ENCODE measurements at regions not wholly inside any gene's neighbourhood (a gene's known extent, or its start where the extent isn't known, plus 50 kb on each side); places are given as distances from the start of the nearest gene placed in this dataset.

DNA sequence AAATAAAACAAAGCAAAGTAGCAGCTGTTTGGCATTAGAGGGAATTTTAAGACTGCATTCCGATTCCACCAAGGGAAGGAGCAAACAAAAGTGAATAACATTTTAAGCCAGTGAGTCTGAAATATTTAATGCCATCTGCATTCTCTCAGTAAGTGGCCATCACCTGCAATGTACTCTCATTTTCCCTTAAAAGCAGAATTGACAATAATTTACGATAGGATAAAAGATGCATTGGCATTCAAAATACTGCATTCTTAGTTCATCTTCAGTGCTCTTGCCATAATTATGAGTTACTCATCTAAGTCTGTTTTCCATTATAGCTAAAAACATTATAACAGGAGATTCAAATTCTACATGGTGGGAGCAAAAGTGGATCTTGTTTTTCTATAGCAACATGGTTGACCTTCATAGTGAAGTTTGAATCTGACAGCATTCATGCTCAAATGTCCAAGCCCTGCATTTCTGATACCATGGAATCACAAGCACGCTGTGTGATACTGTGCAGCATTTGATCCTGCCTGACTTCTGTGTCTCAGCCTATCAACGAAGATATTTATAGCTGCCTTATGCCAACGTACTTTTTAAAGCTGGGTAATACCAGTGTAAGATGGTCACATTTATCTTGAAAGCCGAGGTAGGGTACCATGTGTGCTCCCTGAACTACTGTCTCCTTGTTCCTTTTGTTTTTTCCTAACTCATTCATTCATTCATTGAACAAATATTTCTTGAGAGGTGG is 355.3 kb upstream of the IGFBP7 start:
- DNase-seq: no peak
- Histone ChIP-seq H3K4me3 (no peak overlapping the region), H3K9me3 (no peaks in the 10 kb centered on the region), H3K36me3 (no peaks in the 10 kb centered on the region), H3K27me3 (no peaks in the 10 kb centered on the region), H3K27ac (no peak overlapping the region), H3K4me1 (ENCODE audit: insufficient read depth) (no peaks in the 10 kb centered on the region)
- 67 to 77% (median 70%) methylated on average over 6 of the region's 6 CpGs for WGBS, 3 donors
- intact Hi-C loops (cut with DNase I): no loop called here
- no peak for TF ChIP-seq EP300 (IDR thresholded peaks at IDR 0.05)
- TF ChIP-seq, protein P1, sequence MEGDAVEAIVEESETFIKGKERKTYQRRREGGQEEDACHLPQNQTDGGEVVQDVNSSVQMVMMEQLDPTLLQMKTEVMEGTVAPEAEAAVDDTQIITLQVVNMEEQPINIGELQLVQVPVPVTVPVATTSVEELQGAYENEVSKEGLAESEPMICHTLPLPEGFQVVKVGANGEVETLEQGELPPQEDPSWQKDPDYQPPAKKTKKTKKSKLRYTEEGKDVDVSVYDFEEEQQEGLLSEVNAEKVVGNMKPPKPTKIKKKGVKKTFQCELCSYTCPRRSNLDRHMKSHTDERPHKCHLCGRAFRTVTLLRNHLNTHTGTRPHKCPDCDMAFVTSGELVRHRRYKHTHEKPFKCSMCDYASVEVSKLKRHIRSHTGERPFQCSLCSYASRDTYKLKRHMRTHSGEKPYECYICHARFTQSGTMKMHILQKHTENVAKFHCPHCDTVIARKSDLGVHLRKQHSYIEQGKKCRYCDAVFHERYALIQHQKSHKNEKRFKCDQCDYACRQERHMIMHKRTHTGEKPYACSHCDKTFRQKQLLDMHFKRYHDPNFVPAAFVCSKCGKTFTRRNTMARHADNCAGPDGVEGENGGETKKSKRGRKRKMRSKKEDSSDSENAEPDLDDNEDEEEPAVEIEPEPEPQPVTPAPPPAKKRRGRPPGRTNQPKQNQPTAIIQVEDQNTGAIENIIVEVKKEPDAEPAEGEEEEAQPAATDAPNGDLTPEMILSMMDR (IDR thresholded peaks at IDR 0.05): no peak
- TF ChIP-seq POLR2A (IDR thresholded peaks at IDR 0.05): no peak

DNA sequence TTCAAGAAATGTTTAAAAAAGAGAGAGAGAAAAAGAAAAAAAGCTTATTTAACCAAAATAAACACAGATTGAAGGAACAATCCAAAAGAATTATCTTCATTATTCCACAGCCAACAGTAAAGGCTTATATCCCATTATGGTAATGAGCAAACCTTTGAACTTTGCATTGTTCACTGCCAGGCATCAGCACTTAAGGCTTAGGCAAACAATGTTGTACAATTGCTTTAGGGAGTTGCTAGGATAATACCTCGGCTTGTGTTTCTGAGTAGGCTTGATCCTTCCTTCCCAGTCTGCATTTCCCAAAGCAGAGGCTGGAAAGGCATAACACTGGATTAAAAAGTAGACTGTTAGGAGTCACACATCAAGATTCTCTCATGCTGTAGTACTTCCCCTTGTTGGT is 352.7 kb upstream of the IGFBP7 start:
- WGBS, 3 donors: 51 to 72% (median 52%) methylated on average over 1 of the region's 1 CpG
- TF ChIP-seq, protein P1 (IDR thresholded peaks at IDR 0.05): no peak
- TF ChIP-seq EP300 (IDR thresholded peaks at IDR 0.05) (no peak), POLR2A (IDR thresholded peaks at IDR 0.05) (no peak)

DNA sequence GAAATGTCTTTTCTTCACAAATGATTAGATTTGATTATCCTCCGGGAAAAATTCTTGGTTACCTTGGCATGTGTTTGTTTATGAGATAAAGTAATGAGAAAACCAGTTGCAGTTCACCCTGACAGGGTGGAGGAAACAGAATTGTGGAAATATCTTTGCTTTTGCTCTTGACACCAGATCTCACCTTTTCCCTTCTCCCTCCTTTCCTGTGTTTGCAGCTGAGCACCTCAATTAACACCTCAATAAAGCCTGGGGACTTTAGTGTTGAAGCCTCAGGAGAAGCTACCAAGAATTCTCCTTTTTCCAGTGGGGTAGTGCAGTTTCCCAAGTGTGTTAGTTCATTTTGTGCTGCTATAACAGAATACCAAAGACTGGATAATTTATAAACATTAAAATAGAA is 350.8 kb upstream of the IGFBP7 start:
- WGBS, 3 donors: 11 to 39% (median 20%) methylated on average over 1 of the region's 1 CpG
- Histone ChIP-seq H3K9me3 (no peaks in the 10 kb centered on the region), H3K27ac (no peak overlapping the region), H3K4me3 (no peak overlapping the region), H3K4me1 (ENCODE audit: insufficient read depth) (no peaks in the 10 kb centered on the region), H3K36me3 (no peaks in the 10 kb centered on the region), H3K27me3 (no peaks in the 10 kb centered on the region)
- no peak for DNase-seq
- intact Hi-C loops (cut with DNase I): no loop called here
- no peak for TF ChIP-seq POLR2A (IDR thresholded peaks at IDR 0.05)
- TF ChIP-seq EP300 (IDR thresholded peaks at IDR 0.05): no peak
- TF ChIP-seq, protein P1 (IDR thresholded peaks at IDR 0.05): no peak

More for the DNA sequence above, 352.7 kb upstream of the IGFBP7 start:
- Histone ChIP-seq H3K36me3 (no peaks in the 10 kb centered on the region), H3K27ac (no peak overlapping the region), H3K9me3 (no peaks in the 10 kb centered on the region), H3K4me3 (no peak overlapping the region), H3K27me3 (no peaks in the 10 kb centered on the region), H3K4me1 (ENCODE audit: insufficient read depth) (no peaks in the 10 kb centered on the region)
- DNase-seq: no peak
- intact Hi-C loops (cut with DNase I): no loop called here

DNA sequence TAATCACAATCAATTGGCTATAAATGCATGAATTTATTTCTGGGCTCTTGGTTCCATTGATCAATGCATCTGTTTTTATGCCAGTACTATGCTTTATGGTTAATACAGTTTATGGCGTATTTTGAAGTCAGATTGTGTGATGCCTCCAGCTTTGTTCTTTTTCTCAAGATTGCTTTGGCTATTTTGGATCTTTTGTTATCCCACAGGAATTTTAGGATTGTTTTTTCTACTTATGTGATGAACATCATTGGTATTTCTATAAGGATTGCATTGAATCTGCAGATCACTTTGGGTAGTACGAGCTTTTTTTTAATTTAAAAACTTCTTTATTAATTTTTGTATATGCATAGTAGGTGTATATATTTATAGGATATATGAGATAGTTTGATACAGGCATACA is 338.7 kb upstream of the IGFBP7 start:
- intact Hi-C loops (cut with DNase I): no loop called here
- TF ChIP-seq POLR2A (IDR thresholded peaks at IDR 0.05): no peak
- TF ChIP-seq EP300 (IDR thresholded peaks at IDR 0.05): no peak
- TF ChIP-seq, protein P1 (IDR thresholded peaks at IDR 0.05): no peak
- no peak overlapping the region for H3K27ac ChIP-seq
- no peak overlapping the region for H3K4me3 ChIP-seq
- H3K27me3 ChIP-seq: no peaks in the 10 kb centered on the region
- H3K4me1 ChIP-seq (ENCODE audit: insufficient read depth): no peaks in the 10 kb centered on the region
- no peak for DNase-seq
- no peaks in the 10 kb centered on the region for H3K9me3 ChIP-seq
- H3K36me3 ChIP-seq: no peaks in the 10 kb centered on the region
- 40 to 65% (median 41%) methylated on average over 2 of the region's 2 CpGs for WGBS, 3 donors
